ENCODE measurements at regions not wholly inside any gene's neighbourhood (a gene's known extent, or its start where the extent isn't known, plus 50 kb on each side); places are given as distances from the start of the nearest gene placed in this dataset.

- H3K36me3 ChIP-seq (ENCODE audit: control insufficient read depth, insufficient read depth, low read length), result no peaks in the 10 kb centered on the region
- TF ChIP-seq EZH2 (IDR thresholded peaks at IDR 0.05; ENCODE audit: low read length, missing control alignments) (no peak), CTCF (conservative IDR thresholded peaks at IDR 0.05 in 1 of 2, IDR thresholded peaks at IDR 0.05 in 1 of 2; ENCODE audit: low read depth in 1 of 2, low read length in 2 of 2) (no peak)
- H3K4me2 ChIP-seq (ENCODE audit: extremely low read depth, insufficient read depth, low read length), result no peak overlapping the region
- H4K20me1 ChIP-seq (ENCODE audit: control insufficient read depth, extremely low read depth, insufficient read depth, low read length), result no peaks in the 10 kb centered on the region
- H3K9me3 ChIP-seq (ENCODE audit: control insufficient read depth, insufficient read depth, low read depth, low read length), result no peaks in the 10 kb centered on the region
- no peaks in the 10 kb centered on the region for H3K79me2 ChIP-seq (ENCODE audit: control insufficient read depth, insufficient read depth, low read length)
- H3K27me3 ChIP-seq (ENCODE audit: control insufficient read depth, insufficient read depth, low read length), result no peaks in the 10 kb centered on the region
- H2AFZ ChIP-seq (ENCODE audit: low read length), result no peak overlapping the region
- no peak for DNase-seq (ENCODE audit: low read depth in 2 of 2)
- H3K4me1 ChIP-seq (ENCODE audit: control insufficient read depth, extremely low read depth, insufficient read depth, low read length), result no peaks in the 10 kb centered on the region
- H3K9ac ChIP-seq (ENCODE audit: insufficient read depth, low read length), result no peak overlapping the region
- H3K27ac ChIP-seq (ENCODE audit: insufficient read depth, low read length), result no peak overlapping the region
- H3K4me3 ChIP-seq (replicated peaks in 1 of 4; ENCODE audit: control extremely low read depth in 1 of 4, insufficient read depth in 1 of 4, low read depth in 3 of 4, low read length in 4 of 4), result no peak overlapping the region
Observed at GRCh38 chr10:29055101-29055500, 233.8 kb upstream of the LYZL1 start.

- no peaks in the 10 kb centered on the region for H3K4me1 ChIP-seq (ENCODE audit: control insufficient read depth, extremely low read depth, insufficient read depth, low read length)
- H3K79me2 ChIP-seq (ENCODE audit: control insufficient read depth, insufficient read depth, low read length), result no peaks in the 10 kb centered on the region
- H3K9ac ChIP-seq (ENCODE audit: insufficient read depth, low read length), result no peak overlapping the region
- H3K9me3 ChIP-seq (ENCODE audit: control insufficient read depth, insufficient read depth, low read depth, low read length), result no peaks in the 10 kb centered on the region
- H3K36me3 ChIP-seq (ENCODE audit: control insufficient read depth, insufficient read depth, low read length), result no peaks in the 10 kb centered on the region
- H3K4me2 ChIP-seq (ENCODE audit: extremely low read depth, insufficient read depth, low read length), result no peak overlapping the region
- DNase-seq (ENCODE audit: low read depth in 2 of 2), result peak in 1 of 2 donors; percentile 6
- H3K27ac ChIP-seq (ENCODE audit: insufficient read depth, low read length), result no peak overlapping the region
- H3K27me3 ChIP-seq (ENCODE audit: control insufficient read depth, insufficient read depth, low read length), result no peaks in the 10 kb centered on the region
- H2AFZ ChIP-seq (ENCODE audit: low read length), result no peak overlapping the region
- TF ChIP-seq EZH2 (IDR thresholded peaks at IDR 0.05; ENCODE audit: low read length, missing control alignments), result no peak
- TF ChIP-seq CTCF (conservative IDR thresholded peaks at IDR 0.05 in 1 of 2, IDR thresholded peaks at IDR 0.05 in 1 of 2; ENCODE audit: low read depth in 1 of 2, low read length in 2 of 2), result no peak
- no peaks in the 10 kb centered on the region for H4K20me1 ChIP-seq (ENCODE audit: control insufficient read depth, extremely low read depth, insufficient read depth, low read length)
- H3K4me3 ChIP-seq (replicated peaks in 1 of 4; ENCODE audit: control extremely low read depth in 1 of 4, insufficient read depth in 1 of 4, low read depth in 3 of 4, low read length in 4 of 4), result no peak overlapping the region
Observed at GRCh38 chr10:29056729-29057128, 232.1 kb upstream of the LYZL1 start.

GRCh38 chr10:29057822-29058331 is 231.0 kb upstream of the LYZL1 start:
- TF ChIP-seq CTCF (conservative IDR thresholded peaks at IDR 0.05 in 1 of 2, IDR thresholded peaks at IDR 0.05 in 1 of 2; ENCODE audit: low read depth in 1 of 2, low read length in 2 of 2) (no peak), EZH2 (IDR thresholded peaks at IDR 0.05; ENCODE audit: low read length, missing control alignments) (no peak)
- no peak overlapping the region for H3K4me2 ChIP-seq (ENCODE audit: extremely low read depth, insufficient read depth, low read length)

More at GRCh38 chr10:29057822-29058331, 231.0 kb upstream of the LYZL1 start:
- Histone ChIP-seq H3K4me1 (ENCODE audit: control insufficient read depth, extremely low read depth, insufficient read depth, low read length) (no peaks in the 10 kb centered on the region), H4K20me1 (ENCODE audit: control insufficient read depth, extremely low read depth, insufficient read depth, low read length) (no peaks in the 10 kb centered on the region), H3K79me2 (ENCODE audit: control insufficient read depth, insufficient read depth, low read length) (no peaks in the 10 kb centered on the region), H2AFZ (ENCODE audit: low read length) (no peak overlapping the region), H3K27ac (ENCODE audit: insufficient read depth, low read length) (no peak overlapping the region), H3K4me3 (replicated peaks in 1 of 4; ENCODE audit: control extremely low read depth in 1 of 4, insufficient read depth in 1 of 4, low read depth in 3 of 4, low read length in 4 of 4) (no peak overlapping the region), H3K9me3 (ENCODE audit: control insufficient read depth, insufficient read depth, low read depth, low read length) (no peaks in the 10 kb centered on the region), H3K9ac (ENCODE audit: insufficient read depth, low read length) (no peak overlapping the region), H3K36me3 (ENCODE audit: control insufficient read depth, insufficient read depth, low read length) (no peaks in the 10 kb centered on the region), H3K27me3 (ENCODE audit: control insufficient read depth, insufficient read depth, low read length) (no peaks in the 10 kb centered on the region)
- peak; percentile 49 to 73 for DNase-seq (ENCODE audit: low read depth in 2 of 2)

Data from fibroblast of lung (primary cell).